PC-9 (cell line): ENCODE measurements at regions not wholly inside any gene's neighbourhood (a gene's known extent, or its start where the extent isn't known, plus 50 kb on each side); places are given as distances from the start of the nearest gene placed in this dataset.

ENCODE experiments used
- EZH2 ChIP-seq: fragments of 200-600 bp; sonication (generic); IDR thresholded peaks from 2 replicates; pipeline ENCODE4 v1.8.0; 2017; ENCODE audit warnings: antibody characterized with exemption, low read depth
- TF ChIP-seq, protein P1 (sequence below): fragments of 200-600 bp; sonication (generic); conservative IDR thresholded peaks from 2 replicates; pipeline ENCODE4 v1.6.1; 2017; ENCODE audit warnings: mixed run types, antibody characterized with exemption, mild to moderate bottlenecking, moderate library complexity

- TF ChIP-seq, protein P1, sequence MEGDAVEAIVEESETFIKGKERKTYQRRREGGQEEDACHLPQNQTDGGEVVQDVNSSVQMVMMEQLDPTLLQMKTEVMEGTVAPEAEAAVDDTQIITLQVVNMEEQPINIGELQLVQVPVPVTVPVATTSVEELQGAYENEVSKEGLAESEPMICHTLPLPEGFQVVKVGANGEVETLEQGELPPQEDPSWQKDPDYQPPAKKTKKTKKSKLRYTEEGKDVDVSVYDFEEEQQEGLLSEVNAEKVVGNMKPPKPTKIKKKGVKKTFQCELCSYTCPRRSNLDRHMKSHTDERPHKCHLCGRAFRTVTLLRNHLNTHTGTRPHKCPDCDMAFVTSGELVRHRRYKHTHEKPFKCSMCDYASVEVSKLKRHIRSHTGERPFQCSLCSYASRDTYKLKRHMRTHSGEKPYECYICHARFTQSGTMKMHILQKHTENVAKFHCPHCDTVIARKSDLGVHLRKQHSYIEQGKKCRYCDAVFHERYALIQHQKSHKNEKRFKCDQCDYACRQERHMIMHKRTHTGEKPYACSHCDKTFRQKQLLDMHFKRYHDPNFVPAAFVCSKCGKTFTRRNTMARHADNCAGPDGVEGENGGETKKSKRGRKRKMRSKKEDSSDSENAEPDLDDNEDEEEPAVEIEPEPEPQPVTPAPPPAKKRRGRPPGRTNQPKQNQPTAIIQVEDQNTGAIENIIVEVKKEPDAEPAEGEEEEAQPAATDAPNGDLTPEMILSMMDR: peak; percentile 71
- no peak for TF ChIP-seq EZH2
These were observed 123.0 kb downstream of the GOSR1 start for GRCh38 chr17:30600060-30600829.
